ENCODE measurements at regions not wholly inside any gene's neighbourhood (a gene's known extent, or its start where the extent isn't known, plus 50 kb on each side); places are given as distances from the start of the nearest gene placed in this dataset.

- Histone ChIP-seq H3K9me2 (replicated peaks; ENCODE audit: insufficient read depth, low read length) (no peaks in the 10 kb centered on the region), H3K4me2 (ENCODE audit: low read depth, low read length, poor library complexity, severe bottlenecking) (no peak overlapping the region), H2AFZ (ENCODE audit: low read depth, low read length, severe bottlenecking) (no peak overlapping the region), H3K9ac (ENCODE audit: low read length) (no peak overlapping the region), H4K20me1 (ENCODE audit: low read depth, low read length) (no peaks in the 10 kb centered on the region), H3K36me3 (ENCODE audit: low read length) (no peaks in the 10 kb centered on the region), H3K27me3 (ENCODE audit: low read length) (no peaks in the 10 kb centered on the region), H3K79me2 (ENCODE audit: insufficient read depth, low read length) (no peaks in the 10 kb centered on the region), H3K9me3 (ENCODE audit: insufficient read depth, low read length) (no peaks in the 10 kb centered on the region), H3F3A (ENCODE audit: insufficient read depth) (no peaks in the 10 kb centered on the region), H3K4me3 (ENCODE audit: insufficient read depth, low read length, poor library complexity, severe bottlenecking) (no peak overlapping the region), H3K27ac (ENCODE audit: low read depth, low read length) (no peak overlapping the region)
- no peak for TF ChIP-seq CTCF (IDR thresholded peaks at IDR 0.05; ENCODE audit: insufficient read depth, low read length, poor library complexity, severe bottlenecking)
- no peak for TF ChIP-seq EZH2phosphoT487 (conservative IDR thresholded peaks at IDR 0.05; ENCODE audit: low read length)
These were observed 123.2 kb upstream of the FGF3 start for GRCh38 chr11:69942333-69942820.

GRCh38 chr11:69943066-69943465 lies 123.8 kb upstream of the FGF3 start:
- no peaks in the 10 kb centered on the region for H3F3A ChIP-seq (ENCODE audit: insufficient read depth)
- H3K4me3 ChIP-seq (ENCODE audit: insufficient read depth, low read length, poor library complexity, severe bottlenecking), result no peak overlapping the region
- no peak overlapping the region for H2AFZ ChIP-seq (ENCODE audit: low read depth, low read length, severe bottlenecking)
- H3K9me2 ChIP-seq (replicated peaks; ENCODE audit: insufficient read depth, low read length), result no peaks in the 10 kb centered on the region
- no peaks in the 10 kb centered on the region for H3K27me3 ChIP-seq (ENCODE audit: low read length)
- H3K9me3 ChIP-seq (ENCODE audit: insufficient read depth, low read length), result no peaks in the 10 kb centered on the region
- no peaks in the 10 kb centered on the region for H3K79me2 ChIP-seq (ENCODE audit: insufficient read depth, low read length)
- no peak overlapping the region for H3K27ac ChIP-seq (ENCODE audit: low read depth, low read length)
- H4K20me1 ChIP-seq (ENCODE audit: low read depth, low read length), result no peaks in the 10 kb centered on the region
- no peak overlapping the region for H3K9ac ChIP-seq (ENCODE audit: low read length)
- TF ChIP-seq EZH2phosphoT487 (conservative IDR thresholded peaks at IDR 0.05; ENCODE audit: low read length) (no peak), CTCF (IDR thresholded peaks at IDR 0.05; ENCODE audit: insufficient read depth, low read length, poor library complexity, severe bottlenecking) (no peak)
- no peak overlapping the region for H3K4me2 ChIP-seq (ENCODE audit: low read depth, low read length, poor library complexity, severe bottlenecking)
- no peaks in the 10 kb centered on the region for H3K36me3 ChIP-seq (ENCODE audit: low read length)

GRCh38 chr11:69943506-69943905 lies 124.3 kb upstream of the FGF3 start:
- no peaks in the 10 kb centered on the region for H4K20me1 ChIP-seq (ENCODE audit: low read depth, low read length)
- no peaks in the 10 kb centered on the region for H3K36me3 ChIP-seq (ENCODE audit: low read length)
- TF ChIP-seq EZH2phosphoT487 (conservative IDR thresholded peaks at IDR 0.05; ENCODE audit: low read length) (no peak), CTCF (IDR thresholded peaks at IDR 0.05; ENCODE audit: insufficient read depth, low read length, poor library complexity, severe bottlenecking) (no peak)
- H3K4me2 ChIP-seq (ENCODE audit: low read depth, low read length, poor library complexity, severe bottlenecking), result no peak overlapping the region
- H3K4me3 ChIP-seq (ENCODE audit: insufficient read depth, low read length, poor library complexity, severe bottlenecking), result no peak overlapping the region
- no peaks in the 10 kb centered on the region for H3K27me3 ChIP-seq (ENCODE audit: low read length)
- no peaks in the 10 kb centered on the region for H3K9me2 ChIP-seq (replicated peaks; ENCODE audit: insufficient read depth, low read length)
- no peak overlapping the region for H2AFZ ChIP-seq (ENCODE audit: low read depth, low read length, severe bottlenecking)
- no peak overlapping the region for H3K27ac ChIP-seq (ENCODE audit: low read depth, low read length)
- no peak overlapping the region for H3K9ac ChIP-seq (ENCODE audit: low read length)
- H3K9me3 ChIP-seq (ENCODE audit: insufficient read depth, low read length), result no peaks in the 10 kb centered on the region
- H3F3A ChIP-seq (ENCODE audit: insufficient read depth), result no peaks in the 10 kb centered on the region
- H3K79me2 ChIP-seq (ENCODE audit: insufficient read depth, low read length), result no peaks in the 10 kb centered on the region
